HepG2 (cell line): ENCODE measurements at regions not wholly inside any gene's neighbourhood (a gene's known extent, or its start where the extent isn't known, plus 50 kb on each side); places are given as distances from the start of the nearest gene placed in this dataset.

Experiments used
- ATAC-seq: fragments of 200-7000 bp; cut with Tn5 transposase; 3 replicates; pipeline ENCODE4 v1.9.1; 2020; ENCODE audit warnings: mild to moderate bottlenecking, moderate library complexity
- BruUV-seq: library from RNA; stranded (reverse); fragments of 400-500 nt; replicated peaks from 2 replicates; lab custom pipeline; 2021; lab: Mats Ljungman, UMichigan
- CTCF ChIA-PET: fragments of 300-600 bp; formaldehyde crosslinking; extraction: SDS; loops from one replicate; lab custom pipeline; 2021; ENCODE audit warnings: low total read pairs, inconsistent platforms, low intra/inter-chr PET ratio; lab: Yijun Ruan, JAX
- POLR2A ChIA-PET: fragments of 350-600 bp; sonication (Branson Sonifier 250); formaldehyde crosslinking; loops from one replicate; lab custom pipeline; 2020; ENCODE audit warnings: antibody characterized with exemption, inconsistent platforms; lab: Yijun Ruan, JAX
- DNase-seq: peaks from one replicate; pipeline ENCODE4 v3.0.0-alpha.2; 2015; ENCODE audit warnings: low spot score
- FAIRE-seq: peaks from 3 replicates; lab custom pipeline; 2011; peaks lifted over from hg19 to GRCh38; lab: Jason Lieb, UNC
- H2AFZ ChIP-seq: one replicate; pipeline ENCODE4 v1.6.1; 2011; ENCODE audit warnings: low read length, inconsistent platforms
- H3K27ac ChIP-seq: fragments of 300-600 bp; 3 replicates; pipeline ENCODE4 v1.8.0; 2011; ENCODE audit warnings: mixed run types, mild to moderate bottlenecking, mixed read lengths, low read length, inconsistent platforms; ENCODE audit not compliant: insufficient read depth; ENCODE audit errors: extremely low read length
- H3K27me3 ChIP-seq, 2 experiments: fragments of 200-600 bp in 1 of 2; 2 replicates in 1 of 2; 3 replicates in 1 of 2; pipeline versions ENCODE4 v1.6.0 to v1.8.0; 2011; ENCODE audit warnings: low read length in 2 of 2, mild to moderate bottlenecking in 2 of 2, moderate library complexity in 2 of 2, inconsistent platforms in 1 of 2; ENCODE audit not compliant: insufficient read depth in 2 of 2, control insufficient read depth in 1 of 2
- H3K36me3 ChIP-seq, 2 experiments: fragments of 200-600 bp in 1 of 2; replicated peaks in 1 of 2; 2 replicates in 1 of 2; 3 replicates in 1 of 2; pipeline versions ENCODE4 v1.5.1 to v1.8.0; 2011; ENCODE audit warnings: low read length in 2 of 2, inconsistent platforms in 1 of 2; ENCODE audit not compliant: insufficient read depth in 2 of 2, control insufficient read depth in 1 of 2
- H3K4me1 ChIP-seq: 2 replicates; pipeline ENCODE4 v1.5.1; 2012; ENCODE audit warnings: low read length, inconsistent platforms; ENCODE audit not compliant: insufficient read depth
- H3K4me2 ChIP-seq: 2 replicates; pipeline ENCODE4 v1.6.0; 2011; ENCODE audit warnings: low read depth, low read length, inconsistent platforms
- H3K4me3 ChIP-seq, 3 experiments: fragments of 200-600 bp in 1 of 3; sonication (generic), shearing (Covaris generic) in 1 of 3; replicated peaks in 1 of 3; 2 replicates each; pipeline ENCODE4 v1.5.1; 2011 to 2016; ENCODE audit warnings: low read length in 3 of 3, inconsistent platforms in 2 of 3, low read depth in 2 of 3, mild to moderate bottlenecking in 2 of 3, control low read depth in 1 of 3, mixed read lengths in 1 of 3; ENCODE audit not compliant: insufficient read depth in 1 of 3
- H3K79me2 ChIP-seq: one replicate; pipeline ENCODE4 v1.6.1; 2011; ENCODE audit warnings: low read length, inconsistent platforms; ENCODE audit not compliant: insufficient read depth
- H3K9ac ChIP-seq: 2 replicates; pipeline ENCODE4 v1.6.0; 2011; ENCODE audit warnings: mild to moderate bottlenecking, low read depth, low read length, inconsistent platforms; ENCODE audit not compliant: insufficient read depth
- H3K9me3 ChIP-seq: 2 replicates; pipeline ENCODE4 v1.5.1; 2012; ENCODE audit warnings: mild to moderate bottlenecking, low read length
- H4K20me1 ChIP-seq: 2 replicates; pipeline ENCODE4 v1.6.0; 2011; ENCODE audit warnings: inconsistent platforms, mild to moderate bottlenecking, low read length, moderate library complexity; ENCODE audit not compliant: insufficient read depth
- CAMTA2 ChIP-seq: sonication (generic); formaldehyde crosslinking; IDR thresholded peaks from 2 replicates; pipeline ENCODE4 v1.4.0; 2020; ENCODE audit warnings: mild to moderate bottlenecking, missing genetic modification reagents, borderline replicate concordance
- IRF9 ChIP-seq: sonication (generic); formaldehyde crosslinking; IDR thresholded peaks from 2 replicates; pipeline ENCODE4 v1.8.0; 2022; ENCODE audit warnings: missing genetic modification reagents, mild to moderate bottlenecking, borderline replicate concordance
- PLSCR1 ChIP-seq: sonication (generic); formaldehyde crosslinking; IDR thresholded peaks from 2 replicates; pipeline ENCODE4 v1.5.0; 2020; ENCODE audit warnings: missing genetic modification reagents, mild to moderate bottlenecking, borderline replicate concordance
- PRMT3 ChIP-seq: sonication (generic); formaldehyde crosslinking; IDR thresholded peaks from 2 replicates; pipeline ENCODE4 v1.8.1; 2022; ENCODE audit warnings: low read depth, mild to moderate bottlenecking, moderate library complexity, missing genetic modification reagents, borderline replicate concordance
- RXRB ChIP-seq: IDR thresholded peaks from 2 replicates; pipeline ENCODE4 v1.6.1; 2016; ENCODE audit warnings: borderline replicate concordance, missing genetic modification reagents, missing compliant biosample characterization
- SNAI1 ChIP-seq: sonication (generic); formaldehyde crosslinking; IDR thresholded peaks from 2 replicates; pipeline ENCODE4 v1.5.0; 2020; ENCODE audit warnings: mild to moderate bottlenecking, missing genetic modification reagents, borderline replicate concordance
- SP4 ChIP-seq: sonication (generic); formaldehyde crosslinking; IDR thresholded peaks from 2 replicates; pipeline ENCODE4 v1.8.1; 2023; ENCODE audit warnings: mild to moderate bottlenecking, missing genetic modification reagents
- TEAD3 ChIP-seq: optimal IDR thresholded peaks from 2 replicates; pipeline ENCODE3; 2016; ENCODE audit warnings: borderline replicate concordance
- ZBTB3 ChIP-seq: sonication (generic); formaldehyde crosslinking; IDR thresholded peaks from 2 replicates; pipeline ENCODE4 v1.4.0; 2020; ENCODE audit warnings: low read depth, mild to moderate bottlenecking, moderate library complexity, missing genetic modification reagents, borderline replicate concordance
- ZFP62 ChIP-seq: sonication (generic); formaldehyde crosslinking; IDR thresholded peaks from 2 replicates; pipeline ENCODE4 v1.4.0; 2020; ENCODE audit warnings: missing genetic modification reagents
- ZNF3 ChIP-seq: IDR thresholded peaks from 2 replicates; pipeline ENCODE4 v1.7.0; 2017; ENCODE audit warnings: inconsistent platforms
- WGBS: methylation state at CpG from one replicate; pipeline ENCODE4 v1.1.6; 2017; ENCODE audit warnings: low lambda C conversion rate; 5-methylcytosine and 5-hydroxymethylcytosine counted together
- in situ Hi-C: cut with HindIII; loops from 2 replicates; pipeline ENCODE4 v1.10.0; 2017; ENCODE audit warnings: low pct_unique_long_range_greater_than_20kb; ENCODE audit not compliant: extremely low pct_ligation_motif_present
- intact Hi-C: fragments of 100-400 bp; cut with micrococcal nuclease; formaldehyde crosslinking; loops from one replicate; pipeline ENCODE4 v1.10.0; 2022; ENCODE audit not compliant: unreplicated experiment

DNA sequence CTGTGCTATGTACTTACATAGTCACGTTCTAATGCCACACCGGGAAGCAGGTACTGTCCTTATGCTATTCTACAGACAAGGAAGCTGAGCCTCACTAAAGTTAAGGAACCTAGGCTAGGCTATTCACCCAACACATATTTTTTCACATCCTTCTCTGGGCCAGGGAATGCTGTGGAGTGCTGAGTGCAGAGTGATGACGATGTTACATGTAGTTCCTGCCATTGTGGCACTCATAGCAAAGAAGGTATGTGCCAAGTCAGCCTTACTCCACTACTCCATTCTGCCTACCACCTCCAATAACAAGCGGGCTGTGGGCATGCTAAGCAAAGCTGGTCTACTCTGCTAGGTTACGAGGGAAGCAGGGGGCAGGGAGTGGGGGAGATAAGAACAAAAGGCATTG lies 69.8 kb upstream of the SLC25A26 start:
- no peak overlapping the region for H3K4me2 ChIP-seq
- CTCF ChIA-PET: no interaction called here
- H3K4me1 ChIP-seq: no peaks in the 10 kb centered on the region
- in situ Hi-C loops (no loop called here), intact Hi-C loops (no loop called here)
- no peak overlapping the region for H3K27ac ChIP-seq
- H2AFZ ChIP-seq: no peak overlapping the region
- H3K79me2 ChIP-seq: no peaks in the 10 kb centered on the region
- no peaks in the 10 kb centered on the region for H3K36me3 ChIP-seq
- H3K9me3 ChIP-seq: no peaks in the 10 kb centered on the region
- BruUV-seq: no TSS peak
- H3K9ac ChIP-seq: no peak overlapping the region
- WGBS: 29% methylated on average over 5 of the region's 5 CpGs
- POLR2A ChIA-PET: no interaction called here
- ATAC-seq (no peak), DNase-seq (no peak), FAIRE-seq (no peak)
- peaks cover 0 to 20% of the 10 kb centered on the region in 2 experiments; a peak in 3 of 5 replicates for H3K27me3 ChIP-seq
- no peaks in the 10 kb centered on the region for H4K20me1 ChIP-seq
- no peak overlapping the region for H3K4me3 ChIP-seq
- TF ChIP-seq PRMT3 (CRISPR knock-in tag): no peak
- TF ChIP-seq ZBTB3: no peak
- no peak for TF ChIP-seq ZFP62 (CRISPR knock-in tag)
- TF ChIP-seq TEAD3 (CRISPR knock-in tag): no peak
- no peak for TF ChIP-seq SNAI1
- TF ChIP-seq ZNF3 (CRISPR knock-in tag): no peak
- TF ChIP-seq IRF9 (CRISPR knock-in tag): no peak
- no peak for TF ChIP-seq CAMTA2 (CRISPR knock-in tag)
- no peak for TF ChIP-seq RXRB
- no peak for TF ChIP-seq SP4 (CRISPR knock-in tag)
- TF ChIP-seq PLSCR1 (CRISPR knock-in tag): no peak
